Bronchial epithelial cell (primary cell): ENCODE measurements at regions not wholly inside any gene's neighbourhood (a gene's known extent, or its start where the extent isn't known, plus 50 kb on each side); places are given as distances from the start of the nearest gene placed in this dataset.

Experiments
- DNase-seq: peaks from one replicate; pipeline ENCODE4 v3.0.0-alpha.2; 2010; ENCODE audit warnings: low read depth
- FAIRE-seq: peaks from 2 replicates; lab custom pipeline; 2011; peaks lifted over from hg19 to GRCh38; lab: Jason Lieb, UNC
- H3K27me3 ChIP-seq: 2 replicates; pipeline ENCODE4 v1.5.1; 2011; ENCODE audit warnings: low read length; ENCODE audit not compliant: control insufficient read depth, insufficient read depth
- H3K36me3 ChIP-seq: 2 replicates; pipeline ENCODE4 v1.5.1; 2011; ENCODE audit warnings: low read length; ENCODE audit not compliant: control insufficient read depth, insufficient read depth
- H3K4me3 ChIP-seq: 2 replicates; pipeline ENCODE4 v1.5.1; 2011; ENCODE audit warnings: mild to moderate bottlenecking, low read depth, low read length, control low read depth
- TF ChIP-seq, protein P1 (sequence below): IDR thresholded peaks from 2 replicates; pipeline ENCODE4 v1.5.1; 2011; ENCODE audit warnings: mild to moderate bottlenecking, moderate library complexity, low read length, control low read depth, inconsistent platforms; ENCODE audit not compliant: insufficient read depth, severe bottlenecking

DNA sequence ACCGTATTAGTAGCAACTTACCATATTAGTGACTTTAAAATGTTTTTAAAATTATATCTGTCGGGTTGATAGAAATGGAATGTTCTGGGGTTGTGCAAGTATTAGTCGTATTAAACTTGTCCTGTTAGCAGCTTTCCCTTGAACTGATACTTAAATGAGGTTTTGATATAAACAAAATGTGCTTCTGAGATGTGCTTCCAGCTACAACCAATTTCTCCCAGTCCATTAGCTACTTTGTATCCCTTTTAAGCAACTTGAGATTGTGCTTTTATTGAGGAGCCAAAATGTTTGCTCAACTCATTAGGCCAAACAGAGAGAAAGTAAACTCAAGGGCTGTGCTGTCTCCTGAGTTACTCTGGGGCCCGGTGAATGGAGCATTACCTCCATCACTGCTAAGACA, 255.0 kb upstream of the RBFOX1 start:
- Histone ChIP-seq H3K27me3 (no peaks in the 10 kb centered on the region), H3K36me3 (no peaks in the 10 kb centered on the region), H3K4me3 (no peak overlapping the region)
- no peak for FAIRE-seq
- TF ChIP-seq, protein P1, sequence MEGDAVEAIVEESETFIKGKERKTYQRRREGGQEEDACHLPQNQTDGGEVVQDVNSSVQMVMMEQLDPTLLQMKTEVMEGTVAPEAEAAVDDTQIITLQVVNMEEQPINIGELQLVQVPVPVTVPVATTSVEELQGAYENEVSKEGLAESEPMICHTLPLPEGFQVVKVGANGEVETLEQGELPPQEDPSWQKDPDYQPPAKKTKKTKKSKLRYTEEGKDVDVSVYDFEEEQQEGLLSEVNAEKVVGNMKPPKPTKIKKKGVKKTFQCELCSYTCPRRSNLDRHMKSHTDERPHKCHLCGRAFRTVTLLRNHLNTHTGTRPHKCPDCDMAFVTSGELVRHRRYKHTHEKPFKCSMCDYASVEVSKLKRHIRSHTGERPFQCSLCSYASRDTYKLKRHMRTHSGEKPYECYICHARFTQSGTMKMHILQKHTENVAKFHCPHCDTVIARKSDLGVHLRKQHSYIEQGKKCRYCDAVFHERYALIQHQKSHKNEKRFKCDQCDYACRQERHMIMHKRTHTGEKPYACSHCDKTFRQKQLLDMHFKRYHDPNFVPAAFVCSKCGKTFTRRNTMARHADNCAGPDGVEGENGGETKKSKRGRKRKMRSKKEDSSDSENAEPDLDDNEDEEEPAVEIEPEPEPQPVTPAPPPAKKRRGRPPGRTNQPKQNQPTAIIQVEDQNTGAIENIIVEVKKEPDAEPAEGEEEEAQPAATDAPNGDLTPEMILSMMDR: no peak
- DNase-seq: no peak

- H3K4me3 ChIP-seq: no peak overlapping the region
- TF ChIP-seq, protein P1: no peak
- H3K36me3 ChIP-seq: no peaks in the 10 kb centered on the region
- FAIRE-seq (no peak), DNase-seq (no peak)
- no peaks in the 10 kb centered on the region for H3K27me3 ChIP-seq
Measured at GRCh38 chr16:7074715-7075114, 257.9 kb upstream of the RBFOX1 start.

GRCh38 chr16:7057458-7057857, 275.2 kb upstream of the RBFOX1 start:
- TF ChIP-seq, protein P1: no peak
- DNase-seq (no peak), FAIRE-seq (no peak)
- Histone ChIP-seq H3K36me3 (no peaks in the 10 kb centered on the region), H3K27me3 (no peaks in the 10 kb centered on the region), H3K4me3 (no peak overlapping the region)

DNA sequence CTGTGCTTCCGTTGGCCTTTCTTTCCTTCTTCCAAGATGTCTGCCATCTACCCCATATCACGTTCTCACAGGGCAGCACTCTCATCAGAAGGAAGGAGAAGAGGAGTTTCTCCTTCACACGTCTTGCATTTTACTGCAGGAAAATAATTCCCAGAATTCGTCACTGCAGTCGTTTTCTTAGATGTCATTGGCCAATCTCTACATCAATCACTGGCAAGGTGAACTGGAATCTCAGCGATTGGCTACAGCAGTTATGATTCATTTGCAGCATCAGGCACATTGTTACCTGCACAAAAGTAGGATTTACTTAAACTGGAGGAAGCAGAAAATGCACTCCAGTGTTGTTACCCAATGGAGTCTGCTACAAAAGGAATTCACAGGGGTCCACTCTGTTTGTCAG, 277.2 kb upstream of the RBFOX1 start:
- FAIRE-seq: no peak
- H3K27me3 ChIP-seq: no peaks in the 10 kb centered on the region

DNA sequence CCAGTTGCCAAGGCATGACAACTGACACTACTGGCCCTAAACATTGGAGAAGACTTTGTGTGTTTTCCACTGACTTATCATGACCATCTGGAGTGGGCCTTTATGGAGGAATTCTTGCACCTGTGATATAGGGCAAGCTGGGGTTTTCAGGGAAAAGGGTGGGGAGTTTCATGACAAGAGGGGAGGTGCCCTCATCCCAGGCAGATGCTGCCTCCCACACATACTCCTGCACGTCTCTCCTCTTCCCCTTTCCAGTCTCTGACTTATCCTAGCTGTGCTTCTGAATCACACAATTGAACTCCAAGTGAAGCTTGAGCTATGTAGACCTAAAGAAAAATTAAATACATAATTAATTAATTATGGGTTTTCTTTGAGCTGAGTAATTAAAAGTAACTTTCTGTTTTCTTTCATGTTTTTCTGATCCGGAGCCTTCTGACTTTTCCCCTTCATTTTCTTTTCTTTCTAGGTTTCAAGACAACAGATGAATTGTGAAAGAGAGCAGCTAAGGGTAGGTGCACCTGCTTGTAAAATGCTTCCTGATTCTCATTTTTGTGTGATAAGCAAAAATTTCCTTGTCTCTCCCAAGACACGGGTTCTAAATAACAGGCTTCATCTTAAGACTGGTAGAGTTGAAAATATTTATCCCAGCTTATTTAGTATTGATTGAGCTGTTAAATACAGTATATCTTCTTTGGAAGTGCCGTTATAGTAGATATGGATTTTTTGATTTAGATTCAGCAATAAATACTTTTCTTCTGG, 280.9 kb upstream of the RBFOX1 start:
- H3K4me3 ChIP-seq: no peak overlapping the region
- no peaks in the 10 kb centered on the region for H3K36me3 ChIP-seq
- DNase-seq (no peak), FAIRE-seq (no peak)
- TF ChIP-seq, protein P1: no peak
- H3K27me3 ChIP-seq: no peaks in the 10 kb centered on the region

More for the DNA sequence above, 277.2 kb upstream of the RBFOX1 start:
- no peak for DNase-seq
- no peak overlapping the region for H3K4me3 ChIP-seq
- no peaks in the 10 kb centered on the region for H3K36me3 ChIP-seq
- TF ChIP-seq, protein P1: no peak

- TF ChIP-seq, protein P1: no peak
- DNase-seq (no peak), FAIRE-seq (no peak)
- no peaks in the 10 kb centered on the region for H3K27me3 ChIP-seq
- no peaks in the 10 kb centered on the region for H3K36me3 ChIP-seq
- H3K4me3 ChIP-seq: no peak overlapping the region
Measured at GRCh38 chr16:7044331-7044730, 288.3 kb upstream of the RBFOX1 start.
